NB4 (cell line): ENCODE measurements at regions not wholly inside any gene's neighbourhood (a gene's known extent, or its start where the extent isn't known, plus 50 kb on each side); places are given as distances from the start of the nearest gene placed in this dataset.

Experiments used
- MYC ChIP-seq: IDR thresholded peaks from 2 replicates; pipeline ENCODE4 v1.6.1; 2011; ENCODE audit warnings: low read depth, low read length
- POLR2A ChIP-seq: IDR thresholded peaks from 2 replicates; pipeline ENCODE4 v1.6.1; 2011; ENCODE audit warnings: mild to moderate bottlenecking; ENCODE audit not compliant: insufficient read length; ENCODE audit errors: extremely low read depth
- TF ChIP-seq, protein P1 (sequence below): IDR thresholded peaks from one replicate; pipeline ENCODE4 v1.5.1; 2012; ENCODE audit warnings: low read depth, low read length

DNA sequence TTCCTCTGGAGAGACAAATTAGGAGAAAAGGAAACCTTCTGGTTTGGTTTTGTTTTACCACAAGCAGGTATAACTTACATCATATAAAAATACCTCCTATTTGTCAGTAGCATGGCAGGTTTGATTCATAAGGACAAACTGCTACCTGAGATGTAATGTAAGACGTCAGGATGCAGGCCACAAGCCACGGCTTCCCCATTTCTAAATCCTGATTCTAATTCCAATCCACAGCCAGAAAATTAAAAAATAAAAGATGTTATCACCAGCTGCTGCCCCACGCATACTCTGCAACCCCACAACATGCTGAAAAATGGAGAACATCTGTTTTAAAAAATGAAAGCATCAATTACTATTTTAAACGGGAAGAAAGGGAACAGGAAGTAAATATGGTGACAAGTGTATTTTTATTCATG lies 197.6 kb downstream of the BCL11A start:
- TF ChIP-seq, protein P1, sequence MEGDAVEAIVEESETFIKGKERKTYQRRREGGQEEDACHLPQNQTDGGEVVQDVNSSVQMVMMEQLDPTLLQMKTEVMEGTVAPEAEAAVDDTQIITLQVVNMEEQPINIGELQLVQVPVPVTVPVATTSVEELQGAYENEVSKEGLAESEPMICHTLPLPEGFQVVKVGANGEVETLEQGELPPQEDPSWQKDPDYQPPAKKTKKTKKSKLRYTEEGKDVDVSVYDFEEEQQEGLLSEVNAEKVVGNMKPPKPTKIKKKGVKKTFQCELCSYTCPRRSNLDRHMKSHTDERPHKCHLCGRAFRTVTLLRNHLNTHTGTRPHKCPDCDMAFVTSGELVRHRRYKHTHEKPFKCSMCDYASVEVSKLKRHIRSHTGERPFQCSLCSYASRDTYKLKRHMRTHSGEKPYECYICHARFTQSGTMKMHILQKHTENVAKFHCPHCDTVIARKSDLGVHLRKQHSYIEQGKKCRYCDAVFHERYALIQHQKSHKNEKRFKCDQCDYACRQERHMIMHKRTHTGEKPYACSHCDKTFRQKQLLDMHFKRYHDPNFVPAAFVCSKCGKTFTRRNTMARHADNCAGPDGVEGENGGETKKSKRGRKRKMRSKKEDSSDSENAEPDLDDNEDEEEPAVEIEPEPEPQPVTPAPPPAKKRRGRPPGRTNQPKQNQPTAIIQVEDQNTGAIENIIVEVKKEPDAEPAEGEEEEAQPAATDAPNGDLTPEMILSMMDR = no peak
- TF ChIP-seq POLR2A (no peak), MYC (no peak)
